HL-60 (cell line): ENCODE measurements at regions not wholly inside any gene's neighbourhood (a gene's known extent, or its start where the extent isn't known, plus 50 kb on each side); places are given as distances from the start of the nearest gene placed in this dataset.

Experiments used
- DNase-seq, 2 experiments: peaks; one replicate each; pipeline ENCODE4 v3.0.0-alpha.2; 2010 to 2020; ENCODE audit warnings: low read depth in 1 of 2, low spot score in 1 of 2
- H3K27ac ChIP-seq: fragments of 250-450 bp; sonication (Bioruptor Pico); replicated peaks from 2 replicates; pipeline ENCODE4 v1.5.1; 2020; ENCODE audit warnings: mild to moderate bottlenecking, moderate library complexity
- H3K27me3 ChIP-seq: fragments of 250-450 bp; sonication (Bioruptor Pico); 2 replicates; pipeline ENCODE4 v1.5.1; 2021; ENCODE audit warnings: mild to moderate bottlenecking, moderate library complexity; ENCODE audit not compliant: insufficient read depth, poor library complexity, severe bottlenecking
- H3K4me3 ChIP-seq: replicated peaks from 2 replicates; pipeline ENCODE4 v1.5.1; 2011; ENCODE audit warnings: mild to moderate bottlenecking, control low read depth, low read length; ENCODE audit not compliant: insufficient read depth
- CTCF ChIP-seq: IDR thresholded peaks from one replicate; pipeline ENCODE4 v1.5.1; 2011; ENCODE audit warnings: low read length, control low read depth, inconsistent platforms; ENCODE audit not compliant: insufficient read depth
- GABPA ChIP-seq: IDR thresholded peaks from 2 replicates; pipeline ENCODE4 v1.6.1; 2012; ENCODE audit warnings: low read depth
- POLR2AphosphoS5 ChIP-seq: IDR thresholded peaks from 2 replicates; pipeline ENCODE4 v1.6.1; 2012; ENCODE audit warnings: low read depth
- REST ChIP-seq: IDR thresholded peaks from 2 replicates; pipeline ENCODE4 v1.6.1; 2012; ENCODE audit warnings: low read depth; ENCODE audit not compliant: insufficient replicate concordance
- SPI1 ChIP-seq: IDR thresholded peaks from 2 replicates; pipeline ENCODE4 v1.6.1; 2012; ENCODE audit warnings: low read depth, mild to moderate bottlenecking, borderline replicate concordance

- no peak for DNase-seq
Observed at GRCh38 chr14:94944636-94945258, 174.8 kb upstream of the GSC start.

GRCh38 chr14:94942601-94943000 is 172.7 kb upstream of the GSC start:
- no peak for DNase-seq
- no peaks in the 10 kb centered on the region for H3K27me3 ChIP-seq
- TF ChIP-seq GABPA (no peak), CTCF (no peak), POLR2AphosphoS5 (no peak)
- no peak overlapping the region for H3K27ac ChIP-seq
- no peak overlapping the region for H3K4me3 ChIP-seq

More at GRCh38 chr14:94944636-94945258, 174.8 kb upstream of the GSC start:
- Histone ChIP-seq H3K27me3 (no peaks in the 10 kb centered on the region), H3K27ac (no peak overlapping the region), H3K4me3 (no peak overlapping the region)
- TF ChIP-seq POLR2AphosphoS5 (no peak), GABPA (no peak)

GRCh38 chr14:94941311-94941710 is 171.4 kb upstream of the GSC start:
- no peak overlapping the region for H3K27ac ChIP-seq
- DNase-seq: no peak
- no peak overlapping the region for H3K4me3 ChIP-seq
- no peaks in the 10 kb centered on the region for H3K27me3 ChIP-seq
- TF ChIP-seq REST (no peak), POLR2AphosphoS5 (no peak), SPI1 (no peak), CTCF (no peak), GABPA (no peak)

GRCh38 chr14:94940263-94940993 is 170.5 kb upstream of the GSC start:
- no peak for DNase-seq
- no peak for TF ChIP-seq GABPA
- no peak for TF ChIP-seq POLR2AphosphoS5
- no peak for TF ChIP-seq CTCF
- TF ChIP-seq SPI1: no peak
- TF ChIP-seq REST: no peak
- Histone ChIP-seq H3K27me3 (no peaks in the 10 kb centered on the region), H3K4me3 (no peak overlapping the region), H3K27ac (no peak overlapping the region)
